HG02759 (cell line): ENCODE measurements at regions not wholly inside any gene's neighbourhood (a gene's known extent, or its start where the extent isn't known, plus 50 kb on each side); places are given as distances from the start of the nearest gene placed in this dataset.
"Not testable (repeated sequence)": the region's sequence is repeated elsewhere in the genome, so short reads cannot be mapped to it uniquely, and the experiment has no call there.

Experiments used
- ATAC-seq: cut with Tn5 transposase; IDR thresholded peaks from one replicate; pipeline ENCODE4 v1.9.1; 2021; ENCODE audit warnings: mild to moderate bottlenecking, moderate library complexity; ENCODE audit not compliant: unreplicated experiment

GRCh38 chr3:27779176-27779575 lies 57.1 kb upstream of the EOMES start:
- no peak for ATAC-seq

GRCh38 chr3:27789420-27789819 lies 67.3 kb upstream of the EOMES start:
- ATAC-seq = no peak

- ATAC-seq = no peak
These were observed 69.8 kb upstream of the EOMES start for GRCh38 chr3:27791956-27792355.

GRCh38 chr3:27792869-27793268 lies 70.7 kb upstream of the EOMES start:
- ATAC-seq = no peak

- no peak for ATAC-seq
These were observed 72.1 kb upstream of the EOMES start for GRCh38 chr3:27794211-27794610.

GRCh38 chr3:27796365-27796875 lies 74.3 kb upstream of the EOMES start:
- ATAC-seq = no peak

GRCh38 chr3:27797773-27798172 lies 75.7 kb upstream of the EOMES start:
- ATAC-seq = no peak

GRCh38 chr3:27800261-27800660 lies 78.1 kb upstream of the EOMES start:
- ATAC-seq = no peak

GRCh38 chr3:27802425-27802824 lies 80.3 kb upstream of the EOMES start:
- ATAC-seq = no peak

GRCh38 chr3:27802849-27803248 lies 80.7 kb upstream of the EOMES start:
- no peak for ATAC-seq

GRCh38 chr3:27805282-27805681 lies 83.2 kb upstream of the EOMES start:
- ATAC-seq = no peak

- no peak for ATAC-seq
These were observed 91.1 kb upstream of the EOMES start for GRCh38 chr3:27813255-27813654.

GRCh38 chr3:27821609-27822008 lies 99.5 kb upstream of the EOMES start:
- ATAC-seq = not testable (repeated sequence)

- ATAC-seq = no peak
These were observed 102.4 kb upstream of the EOMES start for GRCh38 chr3:27824312-27825200.

- no peak for ATAC-seq
These were observed 104.3 kb upstream of the EOMES start for GRCh38 chr3:27826448-27826847.

- no peak for ATAC-seq
These were observed 104.9 kb upstream of the EOMES start for GRCh38 chr3:27827041-27827440.

- no peak for ATAC-seq
These were observed 118.9 kb upstream of the EOMES start for GRCh38 chr3:27840807-27841594.

GRCh38 chr3:27844052-27844675 lies 122.0 kb upstream of the EOMES start:
- ATAC-seq = no peak

- ATAC-seq = no peak
These were observed 125.6 kb upstream of the EOMES start for GRCh38 chr3:27847697-27848096.

- no peak for ATAC-seq
These were observed 126.7 kb upstream of the EOMES start for GRCh38 chr3:27848826-27849225.

- no peak for ATAC-seq
These were observed 137.7 kb upstream of the EOMES start for GRCh38 chr3:27859821-27860220.
